ENCODE measurements at regions not wholly inside any gene's neighbourhood (a gene's known extent, or its start where the extent isn't known, plus 50 kb on each side); places are given as distances from the start of the nearest gene placed in this dataset.

- H3K4me3 ChIP-seq (ENCODE audit: low read length): no peak overlapping the region
- TF ChIP-seq CTCF (conservative IDR thresholded peaks at IDR 0.05; ENCODE audit: low read depth, low read length): no peak
- DNase-seq (ENCODE audit: low read depth): no peak
Measured at GRCh38 chr2:126429103-126429502, 226.9 kb upstream of the GYPC start.

GRCh38 chr2:126431136-126431535, 224.8 kb upstream of the GYPC start:
- H3K4me3 ChIP-seq (ENCODE audit: low read length): no peak overlapping the region
- TF ChIP-seq CTCF (conservative IDR thresholded peaks at IDR 0.05; ENCODE audit: low read depth, low read length): no peak
- DNase-seq (ENCODE audit: low read depth): no peak

GRCh38 chr2:126436411-126436810, 219.5 kb upstream of the GYPC start:
- H3K4me3 ChIP-seq (ENCODE audit: low read length): no peak overlapping the region
- no peak for TF ChIP-seq CTCF (conservative IDR thresholded peaks at IDR 0.05; ENCODE audit: low read depth, low read length)
- DNase-seq (ENCODE audit: low read depth): no peak

GRCh38 chr2:126437016-126437415, 218.9 kb upstream of the GYPC start:
- DNase-seq (ENCODE audit: low read depth): no peak
- no peak for TF ChIP-seq CTCF (conservative IDR thresholded peaks at IDR 0.05; ENCODE audit: low read depth, low read length)

GRCh38 chr2:126444512-126444911, 211.4 kb upstream of the GYPC start:
- no peak overlapping the region for H3K4me3 ChIP-seq (ENCODE audit: low read length)
- no peak for TF ChIP-seq CTCF (conservative IDR thresholded peaks at IDR 0.05; ENCODE audit: low read depth, low read length)
- no peak for DNase-seq (ENCODE audit: low read depth)

More at GRCh38 chr2:126437016-126437415, 218.9 kb upstream of the GYPC start:
- no peak overlapping the region for H3K4me3 ChIP-seq (ENCODE audit: low read length)

- no peak for DNase-seq (ENCODE audit: low read depth)
- no peak overlapping the region for H3K4me3 ChIP-seq (ENCODE audit: low read length)
- no peak for TF ChIP-seq CTCF (conservative IDR thresholded peaks at IDR 0.05; ENCODE audit: low read depth, low read length)
Measured at GRCh38 chr2:126446106-126446695, 209.8 kb upstream of the GYPC start.

GRCh38 chr2:126448611-126449010, 207.3 kb upstream of the GYPC start:
- DNase-seq (ENCODE audit: low read depth): no peak
- TF ChIP-seq CTCF (conservative IDR thresholded peaks at IDR 0.05; ENCODE audit: low read depth, low read length): no peak
- no peak overlapping the region for H3K4me3 ChIP-seq (ENCODE audit: low read length)
